ENCODE measurements at regions not wholly inside any gene's neighbourhood (a gene's known extent, or its start where the extent isn't known, plus 50 kb on each side); places are given as distances from the start of the nearest gene placed in this dataset.

GRCh38 chr1:57553666-57554065 is 129.8 kb upstream of the DAB1 start:
- DNase-seq (no peak), ATAC-seq (no peak)
- no peak for TF ChIP-seq CTCF (IDR thresholded peaks at IDR 0.05)
- intact Hi-C loops (cut with DNase I) = no loop called here
- no peaks in the 10 kb centered on the region for H3K4me1 ChIP-seq
- no peak overlapping the region for H3K27ac ChIP-seq
- H3K4me3 ChIP-seq = no peak overlapping the region
- no peaks in the 10 kb centered on the region for H3K9me3 ChIP-seq
- no peaks in the 10 kb centered on the region for H3K36me3 ChIP-seq
- H3K27me3 ChIP-seq (ENCODE audit: low read depth) = no peaks in the 10 kb centered on the region

GRCh38 chr1:57551476-57551875 is 127.6 kb upstream of the DAB1 start:
- DNase-seq (no peak), ATAC-seq (no peak)
- no peaks in the 10 kb centered on the region for H3K27me3 ChIP-seq (ENCODE audit: low read depth)
- no peak overlapping the region for H3K4me3 ChIP-seq
- no peak for TF ChIP-seq CTCF (IDR thresholded peaks at IDR 0.05)
- intact Hi-C loops (cut with DNase I) = no loop called here
- no peaks in the 10 kb centered on the region for H3K36me3 ChIP-seq
- no peaks in the 10 kb centered on the region for H3K4me1 ChIP-seq
- no peaks in the 10 kb centered on the region for H3K9me3 ChIP-seq
- H3K27ac ChIP-seq = no peak overlapping the region

GRCh38 chr1:57550092-57550491 is 126.2 kb upstream of the DAB1 start:
- Histone ChIP-seq H3K4me1 (no peaks in the 10 kb centered on the region), H3K9me3 (no peaks in the 10 kb centered on the region), H3K4me3 (no peak overlapping the region), H3K27me3 (ENCODE audit: low read depth) (no peaks in the 10 kb centered on the region), H3K27ac (no peak overlapping the region), H3K36me3 (no peaks in the 10 kb centered on the region)
- intact Hi-C loops (cut with DNase I) = no loop called here
- ATAC-seq (no peak), DNase-seq (no peak)
- TF ChIP-seq CTCF (IDR thresholded peaks at IDR 0.05) = no peak

- intact Hi-C loops (cut with DNase I) = no loop called here
- ATAC-seq = no peak
- Histone ChIP-seq H3K4me3 (no peak overlapping the region), H3K27ac (no peak overlapping the region), H3K36me3 (no peaks in the 10 kb centered on the region), H3K4me1 (no peaks in the 10 kb centered on the region), H3K27me3 (ENCODE audit: low read depth) (no peaks in the 10 kb centered on the region), H3K9me3 (no peaks in the 10 kb centered on the region)
- TF ChIP-seq CTCF (IDR thresholded peaks at IDR 0.05) = no peak
- DNase-seq = no peak
These were observed 125.4 kb upstream of the DAB1 start for GRCh38 chr1:57549300-57549699.

GRCh38 chr1:57546549-57547330 is 122.9 kb upstream of the DAB1 start:
- no peak for DNase-seq
- no peaks in the 10 kb centered on the region for H3K4me1 ChIP-seq
- no peak for TF ChIP-seq CTCF (IDR thresholded peaks at IDR 0.05)
- ATAC-seq = no peak
- no peaks in the 10 kb centered on the region for H3K36me3 ChIP-seq
- intact Hi-C loops (cut with DNase I) = no loop called here
- H3K27me3 ChIP-seq (ENCODE audit: low read depth) = no peaks in the 10 kb centered on the region
- H3K9me3 ChIP-seq = no peaks in the 10 kb centered on the region
- no peak overlapping the region for H3K27ac ChIP-seq
- no peak overlapping the region for H3K4me3 ChIP-seq
